ENCODE measurements at regions not wholly inside any gene's neighbourhood (a gene's known extent, or its start where the extent isn't known, plus 50 kb on each side); places are given as distances from the start of the nearest gene placed in this dataset.
"Not testable (repeated sequence)": the region's sequence is repeated elsewhere in the genome, so short reads cannot be mapped to it uniquely, and the experiment has no call there.

DNA sequence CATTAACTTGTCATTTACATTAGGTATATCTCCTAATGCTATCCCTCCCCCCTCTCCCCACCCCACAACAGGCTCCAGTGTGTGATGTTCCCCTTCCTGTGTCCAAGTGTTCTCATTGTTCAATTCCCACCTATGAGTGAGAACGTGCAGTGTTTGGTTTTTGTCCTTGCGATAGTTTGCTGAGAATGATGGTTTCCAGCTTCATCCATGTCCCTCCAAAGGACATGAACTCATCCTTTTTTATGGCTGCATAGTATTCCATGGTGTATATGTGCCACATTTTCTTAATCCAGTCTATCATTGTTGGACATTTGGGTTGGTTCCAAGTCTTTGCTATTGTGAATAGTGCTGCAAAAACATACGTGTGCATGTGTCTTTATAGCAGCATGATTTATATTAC, 60.7 kb upstream of the HOXC13 start:
- not testable (repeated sequence) for DNase-seq

DNA sequence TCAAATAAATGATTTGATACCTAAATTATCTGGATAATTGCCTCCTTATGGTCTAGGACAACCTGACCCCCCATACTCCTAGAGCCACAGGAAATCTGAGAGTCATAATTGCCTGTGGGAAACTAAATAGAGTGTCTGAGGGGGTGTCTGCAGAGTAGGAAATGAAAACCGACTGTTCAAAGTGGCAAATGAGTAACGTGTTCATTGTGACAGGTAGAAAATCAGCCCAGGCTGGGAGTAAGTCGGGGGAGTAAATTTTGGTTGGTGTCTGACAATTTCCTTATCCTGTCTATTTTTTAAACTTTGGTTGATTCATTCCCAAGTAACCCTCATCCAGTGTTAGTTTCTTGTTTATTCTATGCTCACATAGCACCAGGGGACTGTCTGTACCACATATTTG, 51.6 kb upstream of the HOXC13 start:
- no peak for DNase-seq

DNA sequence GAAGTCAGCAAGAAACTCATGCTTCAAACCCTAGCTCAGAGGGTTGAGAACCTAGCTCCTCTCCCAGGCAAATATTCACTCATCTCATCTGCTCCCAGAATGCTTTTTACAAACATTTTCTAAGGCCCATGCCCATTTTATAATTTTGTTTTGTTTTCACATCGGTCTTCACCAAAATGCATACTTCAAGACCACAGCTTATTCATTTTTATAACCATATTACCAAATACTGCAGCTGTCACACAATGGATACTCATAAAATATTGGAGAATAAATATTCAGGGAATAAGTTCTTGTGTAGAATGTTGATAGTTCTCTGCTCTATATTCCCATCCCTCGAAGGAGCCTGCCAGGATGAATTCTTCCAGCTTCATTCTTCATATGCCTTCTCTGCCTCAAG, 50.8 kb upstream of the HOXC13 start:
- no peak for DNase-seq
